ENCODE measurements at regions not wholly inside any gene's neighbourhood (a gene's known extent, or its start where the extent isn't known, plus 50 kb on each side); places are given as distances from the start of the nearest gene placed in this dataset.

GRCh38 chr7:47071866-47072265, 510.0 kb downstream of the TNS3 start:
- Histone ChIP-seq H3K9me3 (ENCODE audit: control insufficient read depth in 2 of 3, insufficient read depth in 1 of 3, low read length in 3 of 3) (no peaks in the 10 kb centered on the region), H3K27me3 (ENCODE audit: control insufficient read depth, insufficient read depth, low read length) (no peaks in the 10 kb centered on the region), H3K27ac (ENCODE audit: low read depth in 2 of 2, low read length in 2 of 2) (no peak overlapping the region), H3K4me3 (ENCODE audit: low read length in 3 of 3) (no peak overlapping the region), H3K4me1 (ENCODE audit: control insufficient read depth in 2 of 3, insufficient read depth in 2 of 3, low read depth in 1 of 3, low read length in 3 of 3) (no peaks in the 10 kb centered on the region), H3K36me3 (ENCODE audit: control insufficient read depth in 2 of 3, insufficient read depth in 3 of 3, low read length in 3 of 3) (no peaks in the 10 kb centered on the region), H3K9ac (ENCODE audit: low read length in 3 of 3) (no peak overlapping the region)
- TF ChIP-seq CTCF (IDR thresholded peaks at IDR 0.05; ENCODE audit: borderline replicate concordance, extremely low read depth, insufficient read depth): no peak
- no peak for DNase-seq
- intact Hi-C loops (cut with DNase I): no loop called here
- FAIRE-seq: no peak

GRCh38 chr7:47069385-47070076, 512.4 kb downstream of the TNS3 start:
- intact Hi-C loops (cut with DNase I): no loop called here
- DNase-seq: no peak
- Histone ChIP-seq H3K4me1 (ENCODE audit: control insufficient read depth in 2 of 3, insufficient read depth in 2 of 3, low read depth in 1 of 3, low read length in 3 of 3) (no peaks in the 10 kb centered on the region), H3K4me3 (ENCODE audit: low read length in 3 of 3) (no peak overlapping the region), H3K9ac (ENCODE audit: low read length in 3 of 3) (no peak overlapping the region), H3K9me3 (ENCODE audit: control insufficient read depth in 2 of 3, insufficient read depth in 1 of 3, low read length in 3 of 3) (no peaks in the 10 kb centered on the region), H3K27ac (ENCODE audit: low read depth in 2 of 2, low read length in 2 of 2) (no peak overlapping the region), H3K27me3 (ENCODE audit: control insufficient read depth, insufficient read depth, low read length) (no peaks in the 10 kb centered on the region), H3K36me3 (ENCODE audit: control insufficient read depth in 2 of 3, insufficient read depth in 3 of 3, low read length in 3 of 3) (no peaks in the 10 kb centered on the region)
- FAIRE-seq: no peak
- TF ChIP-seq CTCF (IDR thresholded peaks at IDR 0.05; ENCODE audit: borderline replicate concordance, extremely low read depth, insufficient read depth): no peak

GRCh38 chr7:47066976-47067614, 514.8 kb downstream of the TNS3 start:
- Histone ChIP-seq H3K27me3 (ENCODE audit: control insufficient read depth, insufficient read depth, low read length) (no peaks in the 10 kb centered on the region), H3K27ac (ENCODE audit: low read depth in 2 of 2, low read length in 2 of 2) (no peak overlapping the region), H3K4me1 (ENCODE audit: control insufficient read depth in 2 of 3, insufficient read depth in 2 of 3, low read depth in 1 of 3, low read length in 3 of 3) (no peaks in the 10 kb centered on the region), H3K4me3 (ENCODE audit: low read length in 3 of 3) (no peak overlapping the region), H3K36me3 (ENCODE audit: control insufficient read depth in 2 of 3, insufficient read depth in 3 of 3, low read length in 3 of 3) (no peaks in the 10 kb centered on the region), H3K9ac (ENCODE audit: low read length in 3 of 3) (no peak overlapping the region), H3K9me3 (ENCODE audit: control insufficient read depth in 2 of 3, insufficient read depth in 1 of 3, low read length in 3 of 3) (no peaks in the 10 kb centered on the region)
- no peak for TF ChIP-seq CTCF (IDR thresholded peaks at IDR 0.05; ENCODE audit: borderline replicate concordance, extremely low read depth, insufficient read depth)
- FAIRE-seq (no peak), DNase-seq (no peak)
- intact Hi-C loops (cut with DNase I): no loop called here
